GM21786 (cell line): ENCODE measurements at regions not wholly inside any gene's neighbourhood (a gene's known extent, or its start where the extent isn't known, plus 50 kb on each side); places are given as distances from the start of the nearest gene placed in this dataset.
"Not testable (repeated sequence)": the region's sequence is repeated elsewhere in the genome, so short reads cannot be mapped to it uniquely, and the experiment has no call there.

Experiments used
- ATAC-seq: cut with Tn5 transposase; IDR thresholded peaks from one replicate; pipeline ENCODE4 v1.9.1; 2021; ENCODE audit not compliant: unreplicated experiment

DNA sequence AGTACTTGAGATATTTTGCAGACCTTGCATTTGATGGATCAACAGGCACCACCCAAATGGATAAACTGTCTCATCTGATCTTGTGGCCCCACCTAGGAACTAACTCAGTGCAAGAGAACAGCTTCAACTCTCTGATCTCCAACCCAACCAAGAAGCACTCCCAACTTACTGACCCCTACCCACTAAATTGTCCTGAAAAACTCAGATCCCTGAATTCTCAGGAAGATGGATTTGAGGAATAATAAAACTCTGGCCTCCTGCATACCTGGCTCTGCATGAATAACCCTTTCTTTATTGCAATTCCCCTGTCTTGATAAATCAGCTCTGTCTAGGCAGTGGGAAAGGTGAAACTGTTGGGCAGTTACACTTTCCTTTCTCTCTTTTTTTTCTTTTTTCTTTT, 247.9 kb downstream of the ZPLD1 start:
- no peak for ATAC-seq

- no peak for ATAC-seq
These were observed 252.0 kb downstream of the ZPLD1 start for GRCh38 chr3:102686792-102687191.

GRCh38 chr3:102687851-102688555, 253.2 kb downstream of the ZPLD1 start:
- no peak for ATAC-seq

DNA sequence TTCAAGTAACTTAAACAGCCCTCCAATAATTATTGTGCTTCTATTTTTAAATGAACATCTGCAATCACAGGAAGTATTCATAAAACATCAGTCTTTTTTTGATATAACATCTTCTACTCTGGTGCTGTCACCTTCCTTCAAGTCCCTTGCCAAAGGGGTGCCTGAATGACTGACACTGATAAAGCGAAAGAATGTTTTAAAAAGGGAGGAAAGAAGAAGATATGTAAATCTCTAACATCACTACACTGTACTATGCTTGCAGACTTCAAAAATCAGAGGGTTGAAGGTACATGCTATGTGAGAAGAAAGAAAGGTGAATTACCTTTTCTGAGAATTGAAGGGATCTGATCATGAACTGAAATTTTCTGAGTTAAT, 253.7 kb downstream of the ZPLD1 start:
- no peak for ATAC-seq

- ATAC-seq, result no peak
These were observed 256.7 kb downstream of the ZPLD1 start for GRCh38 chr3:102691507-102691906.

DNA sequence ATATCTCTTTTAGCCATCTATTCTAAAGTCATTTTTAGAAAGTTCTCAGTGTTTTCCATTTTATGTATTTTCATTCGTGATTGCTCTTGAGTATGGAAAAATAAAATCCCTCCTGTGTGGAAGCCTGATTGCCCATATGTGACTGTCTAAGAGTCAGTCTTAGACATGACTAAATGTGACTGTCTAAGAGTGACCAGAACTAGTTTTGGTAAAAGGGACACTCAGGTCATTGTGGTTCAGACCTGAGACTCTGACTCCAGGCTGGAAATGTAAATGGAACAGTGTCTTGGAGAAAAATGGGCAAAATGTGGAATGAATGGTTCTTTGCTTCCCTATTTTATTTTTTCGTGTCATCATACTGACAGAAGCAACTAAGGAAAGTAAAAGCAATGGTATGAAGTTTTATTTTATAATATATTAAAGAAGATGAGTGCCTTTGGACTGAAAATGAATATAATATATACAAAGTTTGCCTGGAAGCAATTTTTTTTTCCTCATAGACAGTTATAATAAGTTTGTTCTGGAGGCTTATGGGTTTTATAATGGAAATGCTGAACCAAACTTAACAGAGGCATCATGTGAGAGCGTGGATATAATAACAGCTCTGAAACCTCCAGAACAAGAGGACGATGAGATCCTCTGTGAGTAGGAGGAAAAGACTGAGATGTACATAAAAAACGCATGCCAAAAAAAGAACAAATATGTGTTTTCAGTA, 264.4 kb downstream of the ZPLD1 start:
- ATAC-seq, result no peak

GRCh38 chr3:102699819-102700140, 265.0 kb downstream of the ZPLD1 start:
- no peak for ATAC-seq

DNA sequence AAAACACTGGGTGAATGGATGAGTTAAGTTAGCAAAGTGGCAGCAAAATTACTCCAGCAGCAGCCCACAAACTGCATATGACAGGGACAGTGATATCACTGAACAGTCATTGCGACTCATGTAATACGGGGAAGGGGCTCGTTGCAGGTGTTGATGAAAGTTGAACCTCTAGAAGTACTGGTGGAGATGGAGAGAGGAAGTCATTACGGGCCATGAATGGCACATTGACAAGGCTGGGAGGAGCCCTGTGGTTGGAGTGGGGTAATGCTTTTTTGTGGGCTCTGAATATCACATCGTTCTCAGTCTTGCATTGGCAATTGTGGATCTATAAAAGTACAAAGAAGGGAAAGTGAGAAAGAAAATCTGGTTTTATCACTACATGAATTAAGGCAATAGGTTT, 278.1 kb downstream of the ZPLD1 start:
- ATAC-seq, result no peak

DNA sequence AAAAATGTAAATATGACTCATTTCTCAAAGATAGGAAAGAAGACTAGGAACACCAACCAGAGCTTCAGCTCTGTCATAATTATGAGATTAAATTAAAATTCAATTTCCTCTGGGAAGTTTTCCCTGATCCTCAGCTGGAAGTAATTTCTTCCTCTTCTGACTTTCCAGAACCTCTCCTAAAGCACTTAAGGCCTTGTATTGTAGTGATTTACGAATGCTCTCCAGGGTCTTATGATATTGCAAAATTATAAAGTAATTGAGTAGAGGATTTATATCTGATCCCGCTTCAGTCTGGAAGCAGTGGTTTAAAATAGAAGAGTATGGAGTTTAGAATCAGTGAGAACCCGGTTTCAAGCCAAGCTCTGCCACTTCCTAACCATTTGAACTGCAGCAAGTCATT, 279.8 kb downstream of the ZPLD1 start:
- ATAC-seq, result peak; percentile 12

DNA sequence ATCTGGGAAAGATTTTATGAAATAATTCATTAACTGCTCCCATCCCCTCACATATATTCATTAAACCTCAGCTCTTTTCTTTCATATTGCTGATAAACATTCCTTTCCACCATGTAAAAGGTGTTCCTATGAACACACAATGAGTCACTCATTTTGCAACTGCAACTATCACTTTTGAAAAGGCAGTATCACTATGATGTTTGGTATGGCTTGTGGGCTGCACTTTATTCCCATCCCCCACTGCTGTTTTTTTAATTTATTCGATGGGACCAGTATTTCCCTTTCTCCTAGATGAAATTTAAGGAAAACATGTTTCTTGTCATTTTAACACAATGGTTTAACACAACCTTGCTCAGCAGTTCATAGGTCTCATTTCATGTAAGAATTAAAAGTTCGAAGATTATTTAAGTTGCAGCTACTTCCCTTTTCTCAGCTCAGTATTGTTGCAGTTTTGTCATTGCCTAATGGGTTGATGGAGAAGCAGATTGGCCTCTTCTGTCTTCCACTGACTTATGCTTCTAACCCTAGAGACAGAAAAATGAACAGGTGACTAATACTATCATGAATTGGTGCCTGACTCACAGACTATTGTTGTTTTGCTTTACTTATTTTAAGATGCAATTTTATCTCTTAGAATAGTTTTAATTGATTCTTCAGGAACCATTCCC, 280.3 kb downstream of the ZPLD1 start:
- peak; percentile 96 for ATAC-seq

DNA sequence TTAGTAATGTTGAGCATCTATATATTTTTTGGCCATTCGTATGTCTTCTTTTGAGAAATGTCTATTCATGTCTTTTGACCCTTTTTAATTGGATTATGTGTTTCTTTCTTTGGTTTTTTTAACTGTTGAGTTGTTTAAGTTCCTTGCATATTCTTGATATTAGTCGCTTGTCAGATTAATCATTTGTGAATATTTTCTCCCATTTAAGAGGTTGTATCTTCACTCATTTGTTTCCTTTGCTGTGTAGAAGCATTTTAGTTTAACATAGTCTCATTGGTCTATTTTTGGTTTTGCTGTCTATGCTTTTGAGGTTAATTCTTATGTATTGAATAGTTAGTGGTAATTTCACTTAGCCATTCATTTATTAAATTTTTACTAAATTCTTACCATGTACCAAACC, 283.8 kb downstream of the ZPLD1 start:
- ATAC-seq, result no peak

- no peak for ATAC-seq
These were observed 287.5 kb downstream of the ZPLD1 start for GRCh38 chr3:102722317-102722716.

GRCh38 chr3:102727340-102727739, 292.5 kb downstream of the ZPLD1 start:
- no peak for ATAC-seq

DNA sequence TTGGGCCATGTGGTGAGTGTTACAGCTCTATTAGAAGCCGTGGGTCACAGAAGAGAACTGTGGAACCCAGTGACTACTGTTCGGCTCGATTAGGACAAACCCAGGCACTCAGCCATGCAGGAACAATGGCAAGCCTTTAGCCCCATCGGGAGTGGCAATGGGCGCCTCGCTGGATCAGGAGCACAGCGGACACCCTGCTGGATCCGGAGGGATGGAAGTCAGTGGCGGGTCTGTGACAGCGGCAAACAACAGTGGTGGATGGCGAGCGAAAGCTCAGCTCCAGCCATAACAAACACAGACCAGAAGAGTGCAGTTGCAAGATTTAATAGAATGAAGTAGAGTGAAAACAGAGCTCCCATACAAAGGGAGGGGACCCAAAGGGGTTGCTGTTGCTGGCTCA, 297.8 kb downstream of the ZPLD1 start:
- ATAC-seq, result not testable (repeated sequence)

- ATAC-seq, result no peak
These were observed 299.2 kb downstream of the ZPLD1 start for GRCh38 chr3:102733791-102734563.

DNA sequence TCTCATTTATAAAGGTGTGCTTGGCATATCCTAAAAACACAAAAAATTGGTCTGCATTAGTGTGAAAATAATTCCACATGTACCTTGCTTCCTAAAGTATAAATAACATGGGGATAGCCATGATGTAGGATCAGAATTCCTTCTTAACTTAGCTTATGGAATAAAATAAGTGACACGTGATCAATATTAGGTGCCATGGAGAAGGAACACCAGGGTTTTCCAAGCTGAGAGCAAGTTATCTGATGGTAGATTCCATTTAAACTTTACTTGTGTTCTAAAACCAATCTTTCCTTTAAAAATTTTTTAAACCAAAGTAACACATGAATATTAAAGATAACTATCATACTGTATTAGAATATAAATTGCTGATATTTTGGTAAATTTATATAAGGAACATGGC, 300.5 kb downstream of the ZPLD1 start:
- no peak for ATAC-seq

DNA sequence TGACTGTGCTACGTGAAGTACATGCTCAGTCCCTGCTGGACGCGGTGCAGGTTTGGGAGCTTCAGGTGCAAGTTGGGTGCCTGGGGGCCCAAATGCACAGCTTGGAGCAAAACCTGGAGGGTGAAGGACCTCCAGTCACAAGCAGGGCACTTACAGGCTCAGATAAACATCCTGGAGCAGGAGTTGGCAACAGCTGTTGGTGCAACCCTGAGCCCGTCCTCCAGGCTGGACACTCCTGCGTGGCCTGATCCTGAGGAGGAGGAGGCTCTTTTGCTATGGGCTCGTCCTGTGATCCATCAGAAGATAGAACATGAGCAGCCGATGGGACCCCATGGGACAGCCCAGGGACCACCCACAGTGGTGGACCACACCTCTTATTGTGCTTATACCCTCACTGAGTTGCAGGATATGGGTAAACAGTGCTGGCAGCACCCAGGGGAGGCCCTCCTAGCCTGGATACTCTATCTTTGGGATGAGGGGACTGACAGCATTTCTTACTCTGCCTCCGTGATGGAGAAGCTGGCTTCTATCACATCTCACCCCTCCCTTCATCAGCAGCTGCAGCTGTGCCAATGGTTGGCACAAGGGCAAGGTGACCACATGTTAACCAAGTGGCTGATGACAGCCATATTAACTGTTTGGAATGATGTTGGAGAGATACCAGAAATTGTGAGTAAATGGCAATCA, 301.6 kb downstream of the ZPLD1 start:
- ATAC-seq, result no peak

- ATAC-seq, result no peak
These were observed 302.1 kb downstream of the ZPLD1 start for GRCh38 chr3:102736975-102737304.

- no peak for ATAC-seq
These were observed 302.5 kb downstream of the ZPLD1 start for GRCh38 chr3:102737353-102737752.

DNA sequence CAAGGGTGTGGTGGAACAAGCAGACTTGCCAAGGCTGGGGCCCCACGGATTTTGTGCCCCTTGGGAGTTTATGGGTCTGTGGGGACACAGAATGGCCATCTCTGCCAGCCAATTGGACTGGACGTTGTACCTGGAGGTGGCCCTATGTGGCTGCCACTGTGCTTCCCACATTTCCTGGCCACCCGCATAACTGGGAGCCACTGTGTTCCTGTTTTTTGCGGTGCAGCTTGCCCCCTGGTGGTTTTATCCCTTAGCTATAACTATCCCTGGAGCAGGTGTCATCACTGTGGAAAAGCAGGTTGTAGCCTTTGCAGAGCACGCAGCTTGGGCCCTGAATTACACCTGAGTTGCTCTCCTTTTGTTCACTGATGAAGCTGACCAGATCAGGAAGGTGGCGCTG, 306.3 kb downstream of the ZPLD1 start:
- ATAC-seq, result no peak

DNA sequence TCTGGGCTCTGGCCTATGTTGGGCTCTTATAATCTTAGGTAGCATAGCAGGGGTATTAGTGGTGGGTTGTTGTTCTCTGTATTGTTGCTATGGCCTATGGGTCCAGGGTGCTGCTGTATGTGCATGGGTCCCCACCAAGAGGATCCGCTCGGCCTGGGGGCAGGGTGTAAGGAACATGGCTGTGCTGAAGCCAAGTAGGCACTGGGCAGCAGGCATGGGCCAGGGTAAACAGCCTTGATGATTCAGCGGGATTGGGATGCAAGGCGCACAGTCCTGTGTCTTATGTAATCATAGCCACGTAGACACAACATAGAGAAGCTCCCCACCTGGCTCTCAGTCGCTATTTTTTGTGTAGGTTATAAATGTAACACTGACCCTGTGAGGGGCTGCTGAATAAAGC, 306.9 kb downstream of the ZPLD1 start:
- no peak for ATAC-seq
